ENCODE measurements at regions not wholly inside any gene's neighbourhood (a gene's known extent, or its start where the extent isn't known, plus 50 kb on each side); places are given as distances from the start of the nearest gene placed in this dataset.
"Not testable (repeated sequence)": the region's sequence is repeated elsewhere in the genome, so short reads cannot be mapped to it uniquely, and the experiment has no call there.

DNA sequence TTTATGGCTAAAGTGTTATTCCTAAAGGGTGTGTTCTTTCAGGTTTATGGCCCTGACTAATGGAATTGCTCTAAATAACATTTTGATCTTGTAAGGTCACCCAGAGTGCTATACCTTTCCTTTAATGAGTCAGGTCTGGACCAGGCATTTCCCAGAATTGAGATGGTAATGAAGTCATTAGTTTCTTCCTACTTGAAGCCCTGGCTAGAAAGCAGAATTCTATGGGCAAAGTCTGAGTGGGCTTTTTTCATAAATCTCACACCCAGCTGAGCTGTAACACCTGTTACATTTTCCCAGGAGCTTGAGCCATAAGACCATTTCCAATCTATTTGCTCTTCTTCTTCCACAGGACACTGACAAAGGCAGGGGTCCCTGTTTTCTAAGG lies 122.0 kb upstream of the ID4 start:
- no peak for DNase-seq

DNA sequence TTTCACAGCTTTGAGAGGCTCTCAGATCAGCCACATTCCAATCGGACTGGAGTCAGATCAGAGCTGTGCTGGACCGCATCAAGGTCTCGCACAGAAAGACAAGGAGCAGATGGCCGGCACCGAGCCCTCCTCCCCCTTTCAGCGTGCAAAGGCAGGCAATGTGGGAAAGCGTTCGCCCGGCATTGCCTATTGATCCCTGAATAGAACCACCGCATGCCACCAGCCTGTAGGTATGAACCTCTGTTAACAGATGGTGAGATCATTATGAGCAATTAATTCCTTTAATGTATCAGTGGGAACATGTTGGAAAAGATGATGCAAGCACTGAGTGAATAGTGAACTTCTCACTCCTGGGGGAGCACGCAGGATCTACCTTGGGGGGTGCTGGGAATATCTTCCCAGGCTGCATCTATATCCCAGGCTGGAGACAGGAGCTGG lies 117.5 kb upstream of the ID4 start:
- DNase-seq = no peak

DNA sequence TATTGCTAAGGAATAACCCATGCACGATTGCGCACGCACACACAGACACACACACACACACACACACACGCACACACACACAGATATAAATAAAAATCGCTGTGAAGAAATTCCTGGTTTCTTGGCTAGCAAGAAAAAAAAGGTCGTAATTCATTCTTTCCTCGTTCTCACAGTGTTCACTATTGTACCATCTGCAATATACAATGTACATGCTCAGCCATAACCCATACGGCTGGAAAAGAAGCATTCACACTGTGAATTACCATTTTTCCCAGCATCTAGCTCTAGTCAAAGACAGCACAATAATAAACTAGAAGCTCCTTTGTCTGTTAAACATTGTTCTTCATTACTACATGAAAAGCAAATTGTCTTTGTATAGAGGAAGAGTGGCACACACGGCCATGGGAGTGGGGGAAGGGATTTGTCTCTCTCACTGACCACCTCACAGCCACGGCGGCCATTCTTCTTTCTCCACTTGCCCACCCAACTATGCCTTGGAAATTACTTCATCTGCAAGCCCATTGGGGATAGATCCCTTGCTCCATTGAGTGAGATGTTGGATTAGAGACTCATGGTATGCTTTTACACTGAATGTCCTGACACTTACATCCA lies 115.3 kb upstream of the ID4 start:
- no peak for DNase-seq

GRCh38 chr6:19722999-19723398 lies 114.2 kb upstream of the ID4 start:
- DNase-seq = no peak

DNA sequence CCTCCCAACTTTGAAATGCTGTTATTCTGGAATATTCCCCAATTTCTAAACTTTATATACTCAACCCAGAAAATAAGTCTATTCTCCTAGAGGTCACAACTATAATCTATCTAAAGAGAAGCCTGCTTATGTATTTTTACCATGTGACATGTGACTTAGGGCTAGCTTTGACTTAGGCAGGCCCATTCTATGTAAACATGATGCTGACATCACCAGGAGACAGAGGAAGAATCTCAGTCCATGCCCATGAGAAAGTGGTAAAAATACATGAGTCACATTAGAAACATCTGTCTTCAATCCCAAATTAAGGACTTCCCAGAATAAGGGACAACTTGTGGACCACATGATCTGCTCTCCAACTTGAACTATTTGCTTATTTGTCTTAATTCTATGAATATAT lies 113.6 kb upstream of the ID4 start:
- no peak for DNase-seq

- not testable (repeated sequence) for DNase-seq
These were observed 111.7 kb upstream of the ID4 start for GRCh38 chr6:19725436-19725835.

DNA sequence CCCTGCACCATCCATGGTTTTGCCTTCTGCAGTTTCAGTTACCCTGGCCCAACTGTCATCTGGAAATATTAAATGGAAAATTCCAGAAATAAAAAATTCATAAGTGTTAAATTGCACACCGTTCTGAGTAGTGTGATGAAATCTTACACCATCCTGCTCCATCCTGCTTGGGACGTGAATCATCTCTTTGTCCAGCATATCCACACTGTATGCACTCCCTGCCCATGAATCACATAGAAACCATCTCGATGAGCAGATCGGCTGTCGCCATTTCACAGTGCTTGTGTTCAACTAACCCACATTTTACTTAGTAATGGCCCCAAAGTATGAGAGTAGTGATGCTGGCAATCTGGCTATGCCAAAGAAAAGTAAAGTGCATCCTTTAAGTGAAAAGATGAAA lies 105.9 kb upstream of the ID4 start:
- DNase-seq = no peak

DNA sequence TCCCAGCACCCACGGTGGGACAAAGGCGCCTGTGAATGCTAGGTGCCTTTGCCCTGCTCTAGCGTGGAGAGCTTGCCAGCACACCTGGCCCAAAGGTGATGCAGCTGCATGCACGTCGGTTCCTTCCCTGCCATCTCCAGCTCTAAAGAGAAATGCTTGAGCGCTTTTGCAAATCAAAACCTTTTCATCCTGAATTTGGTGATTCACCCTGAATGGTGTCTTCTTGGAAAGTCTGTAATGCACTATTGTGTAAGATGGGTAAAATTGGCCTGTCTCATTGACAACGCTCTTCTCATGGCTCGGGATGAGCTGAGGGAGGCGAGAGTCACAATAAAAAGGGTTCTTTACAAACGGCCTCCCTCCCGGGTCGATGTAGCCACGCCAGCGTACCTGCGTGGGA lies 103.1 kb upstream of the ID4 start:
- no peak for DNase-seq

DNA sequence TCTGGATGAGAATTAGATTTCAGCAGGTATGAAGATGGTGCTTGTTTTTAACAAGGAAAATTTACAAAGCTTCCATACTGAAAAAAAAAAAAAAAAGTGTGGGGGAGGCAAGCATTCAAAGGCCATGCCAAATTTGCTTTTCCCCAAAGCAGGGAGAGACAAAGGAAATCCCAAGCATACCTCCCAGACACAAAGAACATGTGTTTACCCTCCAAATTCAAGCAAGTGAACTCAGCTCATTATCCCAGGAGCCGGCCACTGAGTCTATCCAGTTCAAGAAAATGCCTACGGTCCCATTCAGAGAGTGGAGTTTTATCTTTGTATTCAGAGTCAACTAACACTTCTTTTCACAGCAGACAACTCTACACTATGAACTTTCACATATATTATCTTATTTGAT lies 102.7 kb upstream of the ID4 start:
- no peak for DNase-seq

GRCh38 chr6:19736066-19736465 lies 101.1 kb upstream of the ID4 start:
- DNase-seq = no peak

DNA sequence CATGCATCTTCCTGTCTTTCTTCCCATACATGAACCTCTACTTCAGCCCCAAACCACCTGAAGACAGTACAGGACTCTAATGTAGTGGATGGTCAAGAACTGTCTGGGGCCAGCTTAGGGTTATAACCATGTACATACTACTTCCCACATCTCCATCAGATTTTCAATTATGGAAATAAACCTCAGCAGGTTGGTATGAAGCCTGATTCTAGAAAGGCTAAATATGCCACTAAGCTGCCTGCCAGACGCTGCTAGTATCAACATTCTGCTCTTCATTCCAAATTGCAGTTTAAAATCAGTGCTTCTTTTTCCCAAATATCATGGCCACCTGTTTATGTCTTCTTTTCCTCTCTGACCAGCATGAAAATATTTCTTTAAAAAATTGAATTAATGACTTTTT lies 99.2 kb upstream of the ID4 start:
- DNase-seq = no peak

GRCh38 chr6:19749722-19750121 lies 87.4 kb upstream of the ID4 start:
- DNase-seq = no peak

DNA sequence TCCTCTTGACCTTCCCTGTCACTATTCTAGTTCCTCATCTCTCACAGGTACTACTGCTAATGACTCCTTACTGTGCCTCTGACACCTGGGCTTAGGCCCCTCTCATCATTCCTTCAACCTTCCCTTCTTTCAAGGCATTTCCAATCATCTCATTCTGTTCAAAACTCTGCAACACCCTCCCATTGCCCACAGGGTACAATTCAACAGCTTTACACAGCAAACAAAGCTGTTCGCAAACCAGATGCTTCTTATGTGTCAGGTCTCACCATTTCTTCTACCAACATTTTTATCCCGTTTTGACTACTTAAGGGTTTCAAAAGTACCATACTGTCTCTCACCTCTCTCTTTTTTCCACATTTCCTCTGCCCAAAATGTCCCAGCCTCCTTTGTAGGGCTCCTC lies 84.4 kb upstream of the ID4 start:
- no peak for DNase-seq

DNA sequence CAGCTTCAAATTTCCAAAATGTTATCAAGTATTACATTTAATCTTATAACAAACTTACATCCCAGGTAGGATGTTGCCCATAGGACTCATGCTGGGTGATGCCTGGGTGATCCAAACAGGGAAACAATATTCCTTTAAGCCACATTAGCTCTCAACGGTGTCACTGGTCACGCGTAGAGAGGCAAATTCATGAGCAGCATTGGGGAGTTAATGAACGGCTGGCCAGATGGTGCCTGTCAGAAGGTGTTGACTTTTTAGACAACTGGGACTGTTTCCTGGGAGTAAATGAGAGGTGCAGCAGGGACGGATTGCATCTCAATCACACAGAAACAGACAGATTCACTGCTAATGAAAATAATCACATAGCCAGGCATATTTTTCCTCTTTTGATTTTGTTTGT lies 83.3 kb upstream of the ID4 start:
- no peak for DNase-seq

DNA sequence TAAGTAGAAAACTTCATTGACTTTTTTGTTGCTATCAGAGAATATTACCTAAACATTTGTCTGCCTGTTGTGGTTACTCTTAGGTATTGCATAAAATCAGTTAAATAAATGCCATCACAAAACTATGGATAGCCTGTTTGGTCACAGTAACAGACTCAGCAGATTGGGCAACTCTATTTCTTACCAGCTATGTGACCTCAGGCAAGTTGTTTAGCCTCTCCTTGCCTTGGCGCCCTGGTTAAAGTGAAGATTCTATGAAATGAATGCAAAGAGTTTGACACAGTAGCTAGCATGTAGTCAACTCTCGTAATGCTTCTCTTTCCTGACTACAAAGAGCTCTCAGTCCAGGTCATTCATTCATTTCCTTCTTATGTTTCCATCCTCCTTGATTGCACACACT lies 82.5 kb upstream of the ID4 start:
- no peak for DNase-seq

DNA sequence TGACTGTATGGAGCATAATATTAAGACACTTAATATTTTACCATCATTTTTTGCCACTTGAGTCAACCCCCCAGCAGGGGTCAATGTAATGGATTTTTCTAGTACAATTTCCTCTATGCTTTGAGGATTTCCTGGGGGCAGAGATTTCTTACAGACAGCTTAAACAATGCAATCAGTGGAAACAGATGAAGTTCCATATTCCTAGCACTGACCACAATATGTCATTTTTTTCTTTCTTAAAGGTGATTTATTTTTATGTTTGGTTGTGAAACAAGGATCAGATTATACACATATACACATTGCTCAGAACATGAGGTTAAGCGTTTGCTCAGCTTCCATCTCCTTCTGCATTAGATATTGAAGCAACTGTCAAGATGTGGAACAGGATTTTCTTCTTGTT lies 82.0 kb upstream of the ID4 start:
- DNase-seq = no peak

DNA sequence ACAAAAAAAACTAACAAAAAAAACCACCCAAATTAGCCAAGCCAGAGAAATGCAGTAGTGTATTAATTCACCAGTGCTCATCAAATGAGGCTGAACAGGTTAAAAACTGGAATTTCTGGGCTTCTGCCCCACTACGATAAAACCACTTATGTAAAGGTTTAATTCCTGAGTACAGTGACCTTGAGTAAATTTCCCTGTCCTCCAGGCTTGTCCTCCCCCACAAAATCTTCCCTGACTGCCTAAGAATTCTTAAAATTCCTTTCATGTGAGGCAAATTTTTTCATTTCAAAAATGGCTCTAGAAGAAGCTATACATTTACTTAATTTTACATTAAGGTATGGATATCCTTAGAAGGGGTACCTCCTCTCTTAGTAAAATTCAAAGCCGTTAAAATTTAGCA lies 80.1 kb upstream of the ID4 start:
- DNase-seq = no peak

DNA sequence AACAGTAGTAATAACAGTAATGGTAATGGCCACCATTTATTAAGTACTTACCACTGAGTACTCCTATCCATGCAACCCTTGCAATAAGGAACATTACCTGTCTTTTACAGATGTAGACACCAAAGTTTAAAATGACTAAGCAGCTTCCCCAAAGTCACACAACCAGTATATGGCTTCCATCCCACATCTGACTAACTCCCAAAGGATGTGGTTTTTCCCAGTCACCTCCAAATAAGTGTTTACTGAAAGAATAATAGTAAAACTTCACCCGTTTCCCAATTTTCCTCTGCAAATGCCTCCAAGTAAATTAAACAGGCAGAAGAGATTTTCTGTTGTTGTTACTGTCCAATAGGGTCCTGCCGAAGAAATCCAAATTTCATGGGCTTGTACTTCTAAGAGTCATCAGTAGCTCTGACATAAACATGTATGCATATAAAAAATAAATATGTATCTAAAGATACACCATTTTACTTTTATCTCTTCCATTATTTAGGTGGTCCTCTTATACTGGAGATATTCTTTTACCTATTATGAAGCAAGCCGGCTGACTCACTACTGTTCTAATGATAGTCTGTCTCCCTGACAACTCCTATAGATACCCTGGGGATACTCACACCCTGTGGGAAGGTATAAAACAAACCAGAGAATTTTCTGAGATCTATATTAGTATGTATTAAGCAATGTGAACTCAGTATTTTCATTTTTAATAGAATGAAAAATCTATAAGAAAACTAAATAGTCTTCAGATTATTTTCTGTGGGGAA lies 77.9 kb upstream of the ID4 start:
- DNase-seq = no peak

GRCh38 chr6:19761121-19761520 lies 76.0 kb upstream of the ID4 start:
- no peak for DNase-seq

DNA sequence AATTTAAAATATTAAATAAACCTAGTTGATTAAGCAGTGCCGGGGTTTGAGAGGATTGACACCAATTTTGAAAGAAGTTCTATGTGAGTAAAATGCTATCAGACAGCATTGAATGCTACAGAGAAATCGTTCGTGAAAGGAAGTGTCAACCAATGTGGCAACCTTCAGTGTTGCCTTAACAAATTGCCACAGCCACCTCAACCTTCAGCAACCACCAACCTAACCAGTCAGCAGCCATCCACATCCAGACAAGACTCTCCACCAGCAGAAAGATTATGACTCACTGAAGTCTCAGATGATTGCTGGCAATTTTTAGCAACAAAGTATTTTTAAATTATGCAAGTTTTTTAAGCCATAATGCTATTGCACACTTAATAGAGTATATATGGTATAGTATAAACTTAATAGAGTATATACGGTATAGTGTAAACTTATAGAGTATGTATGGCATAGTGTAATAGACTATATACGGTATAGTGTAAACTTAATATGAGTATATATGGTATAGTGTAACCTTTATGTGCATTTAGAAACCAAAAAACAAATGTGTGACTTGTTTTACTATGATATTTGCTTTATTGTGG lies 65.3 kb upstream of the ID4 start:
- DNase-seq = no peak

GRCh38 chr6:19772891-19773290 lies 64.3 kb upstream of the ID4 start:
- no peak for DNase-seq

DNA sequence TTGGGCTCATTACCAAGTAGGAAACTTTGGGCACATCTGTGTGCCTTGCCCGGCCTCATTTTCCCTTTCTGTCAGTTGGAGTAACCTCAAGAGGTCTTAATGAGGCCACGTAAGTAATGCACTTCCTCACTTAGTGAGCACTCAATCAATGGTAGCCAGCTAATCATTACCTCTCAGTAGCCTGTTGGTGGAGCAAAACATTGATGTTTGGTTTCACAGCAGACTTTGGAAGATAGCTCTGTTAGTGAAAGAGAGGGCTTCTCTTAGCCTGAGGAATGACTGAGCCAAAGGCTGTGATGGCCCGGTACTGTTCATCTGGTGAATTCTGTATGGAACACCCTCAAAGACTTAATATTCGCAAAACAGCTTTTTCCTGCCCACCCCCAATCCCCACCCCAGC lies 55.9 kb upstream of the ID4 start:
- no peak for DNase-seq

DNA sequence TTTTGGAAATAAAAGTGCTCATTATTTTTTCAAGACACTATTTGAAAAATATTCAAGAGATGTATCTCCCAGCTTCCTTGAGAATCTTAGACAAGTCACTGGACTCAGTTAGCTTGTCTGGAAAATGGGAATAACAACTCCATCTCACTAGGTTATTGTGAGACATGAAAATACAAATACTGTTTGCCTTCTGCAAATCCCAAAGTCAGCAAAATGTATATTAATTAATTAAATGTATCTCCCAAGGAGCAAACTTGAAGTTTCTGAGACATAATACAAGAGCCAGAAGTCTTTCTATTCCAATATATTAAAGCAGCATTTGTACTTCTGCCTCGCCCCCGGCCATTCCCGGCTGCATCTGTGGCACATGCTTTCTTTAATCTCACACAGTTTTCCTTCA lies 54.6 kb upstream of the ID4 start:
- DNase-seq = no peak
